ENCODE measurements at regions not wholly inside any gene's neighbourhood (a gene's known extent, or its start where the extent isn't known, plus 50 kb on each side); places are given as distances from the start of the nearest gene placed in this dataset.

DNA sequence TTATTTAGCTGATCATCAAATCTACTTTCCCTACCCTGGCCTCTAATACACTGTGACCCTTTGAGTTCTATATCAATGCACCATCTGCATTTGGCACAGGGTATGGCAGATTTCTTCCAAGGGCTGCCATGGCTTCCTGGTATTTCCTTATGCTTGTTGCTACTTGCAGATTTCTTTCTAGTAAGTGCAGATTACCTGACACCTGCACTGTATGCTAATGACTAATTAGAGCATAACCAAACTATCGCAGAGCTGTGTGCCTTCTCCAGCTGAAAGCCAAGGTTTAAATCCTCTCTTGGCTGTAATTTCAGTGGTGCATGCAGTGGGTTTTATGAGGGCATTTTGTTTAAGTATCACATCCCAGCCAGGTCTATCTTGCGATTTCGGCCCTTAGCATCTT is 293.7 kb downstream of the KIF4B start:
- H3K27me3 Mint-ChIP-seq (ENCODE audit: low read depth in 3 of 3): peaks cover 0 to 2% (median 0%) of the 10 kb centered on the region in 3 donors
- no peak for DNase-seq
- peaks cover 0 to 10% (median 2%) of the 10 kb centered on the region in 6 donors for H3K9me3 Mint-ChIP-seq
- H3K27ac Mint-ChIP-seq: no peak overlapping the region
- H3K4me1 Mint-ChIP-seq: no peaks in the 10 kb centered on the region
- no peaks in the 10 kb centered on the region for H3K36me3 Mint-ChIP-seq
- no peak overlapping the region for H3K4me3 Mint-ChIP-seq

DNA sequence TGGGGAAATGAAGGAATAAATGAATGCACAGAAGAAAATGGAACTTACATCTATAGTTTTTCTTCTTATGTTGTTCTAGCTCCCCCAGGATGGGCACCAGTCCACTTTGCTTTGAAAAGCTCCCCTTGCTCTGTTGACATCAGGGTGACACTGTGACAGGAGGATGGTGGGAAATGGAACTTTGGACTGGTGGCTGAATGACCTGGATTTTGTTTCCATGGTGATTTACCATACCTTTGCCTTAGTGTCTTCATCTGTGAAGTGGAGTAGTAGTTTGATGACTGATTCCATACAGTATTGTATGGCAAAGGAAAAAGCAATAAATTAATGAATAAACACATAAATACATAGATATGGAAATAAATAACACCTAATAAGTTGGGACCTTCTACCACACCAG is 294.7 kb downstream of the KIF4B start:
- Mint-ChIP-seq H3K4me3 (no peak overlapping the region), H3K27me3 (ENCODE audit: low read depth in 3 of 3) (peaks cover 0 to 2% (median 0%) of the 10 kb centered on the region in 3 donors), H3K27ac (no peak overlapping the region), H3K36me3 (no peaks in the 10 kb centered on the region), H3K4me1 (no peaks in the 10 kb centered on the region), H3K9me3 (peaks cover 0 to 10% (median 2%) of the 10 kb centered on the region in 6 donors)
- no peak for DNase-seq

DNA sequence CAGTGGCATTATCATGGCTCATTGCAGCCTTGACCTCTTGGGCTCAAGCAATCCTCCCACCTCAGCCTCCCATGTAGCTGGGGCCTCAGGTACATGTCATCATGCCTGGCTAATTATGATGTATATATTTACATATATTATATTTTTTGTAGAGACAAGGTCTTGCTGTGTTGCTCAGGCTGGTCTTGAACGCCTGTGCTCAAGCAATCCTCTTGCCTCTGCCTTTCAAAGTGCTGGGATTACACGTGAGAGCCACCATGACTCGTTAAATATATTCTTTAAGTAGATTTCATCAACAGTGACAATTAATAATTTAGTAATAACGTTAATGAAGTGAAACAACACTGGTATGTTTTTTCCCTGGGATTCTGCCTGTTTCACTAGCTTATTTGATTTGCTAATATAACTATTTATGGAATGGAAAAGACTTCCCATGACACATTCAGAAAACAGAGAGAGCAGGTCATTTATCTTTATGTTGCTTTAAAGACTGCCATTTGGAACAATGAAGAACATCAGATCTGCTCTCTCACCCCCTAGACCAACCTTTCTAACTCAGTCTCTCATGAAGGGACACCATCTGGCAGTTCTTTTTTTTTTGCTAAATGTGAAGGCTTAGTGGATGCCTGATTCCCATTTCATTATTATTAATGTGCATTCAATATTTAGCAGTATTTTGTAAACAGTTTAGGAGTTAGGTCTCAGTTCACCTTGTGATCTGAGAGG is 295.6 kb downstream of the KIF4B start:
- Mint-ChIP-seq H3K9me3 (peaks cover 0 to 7% (median 2%) of the 10 kb centered on the region in 6 donors), H3K4me3 (no peak overlapping the region), H3K27ac (no peak overlapping the region), H3K27me3 (ENCODE audit: low read depth in 3 of 3) (peaks cover 0 to 2% (median 0%) of the 10 kb centered on the region in 3 donors), H3K36me3 (no peaks in the 10 kb centered on the region), H3K4me1 (no peaks in the 10 kb centered on the region)
- no peak for DNase-seq

DNA sequence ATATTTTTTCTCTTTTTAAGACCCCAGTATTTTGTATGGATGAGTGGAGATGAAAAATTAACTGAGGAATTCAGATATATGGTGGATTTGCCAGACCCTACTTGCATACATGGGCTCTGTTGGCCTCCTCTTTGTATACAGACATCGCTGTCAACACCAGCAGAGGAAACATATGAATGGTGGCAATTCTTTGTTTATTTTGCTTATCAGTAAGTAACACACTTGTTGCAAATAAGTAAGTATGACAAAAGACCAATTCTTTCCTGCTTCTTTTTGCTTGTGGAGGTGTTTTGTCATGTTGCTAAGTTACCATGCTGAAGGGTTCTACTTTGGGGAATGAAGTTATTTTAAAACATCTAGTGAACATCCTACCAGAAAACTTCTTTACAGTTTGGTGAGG is 298.2 kb downstream of the KIF4B start:
- H3K27me3 Mint-ChIP-seq (ENCODE audit: low read depth in 3 of 3): peaks cover 0 to 2% (median 2%) of the 10 kb centered on the region in 3 donors

DNA sequence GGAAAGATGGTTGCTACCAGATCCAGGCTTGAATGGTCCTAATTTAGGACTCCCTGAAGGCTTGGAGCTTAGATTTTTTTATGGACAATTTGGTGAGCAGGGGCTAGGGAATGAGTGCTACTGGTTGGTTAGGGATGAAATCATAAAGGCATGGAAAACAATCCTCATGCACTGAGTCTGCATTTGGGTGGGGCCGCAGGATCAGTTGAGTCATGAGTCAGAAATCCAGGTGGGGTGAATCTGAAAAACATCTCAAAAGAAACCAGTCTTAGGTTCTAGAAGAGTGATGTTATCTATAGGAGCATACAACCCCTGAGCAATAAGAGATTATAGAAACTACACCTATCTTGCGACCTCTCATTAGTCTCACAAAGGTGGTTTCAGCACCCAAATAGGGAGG is 300.0 kb downstream of the KIF4B start:
- H3K36me3 Mint-ChIP-seq: no peaks in the 10 kb centered on the region
- peaks cover 0 to 7% (median 2%) of the 10 kb centered on the region in 6 donors for H3K9me3 Mint-ChIP-seq
- H3K27me3 Mint-ChIP-seq (ENCODE audit: low read depth in 3 of 3): peaks cover 0 to 4% (median 2%) of the 10 kb centered on the region in 3 donors
- DNase-seq: no peak
- H3K27ac Mint-ChIP-seq: no peak overlapping the region
- H3K4me3 Mint-ChIP-seq: no peak overlapping the region
- no peaks in the 10 kb centered on the region for H3K4me1 Mint-ChIP-seq

More for the DNA sequence above, 298.2 kb downstream of the KIF4B start:
- no peak overlapping the region for H3K27ac Mint-ChIP-seq
- H3K9me3 Mint-ChIP-seq: peaks cover 0 to 7% (median 2%) of the 10 kb centered on the region in 6 donors
- DNase-seq: no peak
- H3K4me1 Mint-ChIP-seq: no peaks in the 10 kb centered on the region
- H3K36me3 Mint-ChIP-seq: no peaks in the 10 kb centered on the region
- no peak overlapping the region for H3K4me3 Mint-ChIP-seq

DNA sequence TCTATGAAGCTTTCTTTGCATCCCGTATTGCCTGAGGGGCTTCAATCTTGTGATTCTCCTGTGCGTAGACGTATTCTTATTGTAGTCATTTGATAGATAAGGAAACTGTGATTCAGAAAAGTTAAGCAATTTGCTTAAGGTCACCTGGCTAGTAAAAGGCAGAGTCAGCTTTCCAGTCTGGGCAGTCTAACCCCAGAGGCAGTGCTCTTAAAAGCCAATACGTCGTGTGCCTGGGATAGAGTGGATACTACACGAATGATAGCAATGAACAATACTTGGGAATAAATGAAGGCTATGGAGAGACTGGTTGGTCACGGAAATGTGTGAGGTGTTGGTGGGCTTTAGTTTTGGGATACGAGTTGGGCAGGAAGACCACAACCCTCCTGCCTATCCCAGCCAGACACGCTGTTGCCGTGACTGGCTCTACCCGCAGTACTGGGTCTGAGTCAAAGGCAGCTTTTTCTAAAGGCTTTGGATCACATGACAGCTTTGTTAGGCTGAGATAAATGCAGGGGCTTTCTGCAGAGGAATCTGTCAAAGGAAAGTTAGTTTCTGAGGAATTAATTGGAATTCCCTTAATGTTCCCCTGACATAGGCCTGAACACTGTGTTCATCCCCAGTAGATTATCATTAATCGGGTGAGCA is 302.6 kb downstream of the KIF4B start:
- no peak overlapping the region for H3K27ac Mint-ChIP-seq
- peaks cover 0 to 6% (median 1%) of the 10 kb centered on the region in 6 donors for H3K9me3 Mint-ChIP-seq
- H3K27me3 Mint-ChIP-seq (ENCODE audit: low read depth in 3 of 3): peaks cover 2 to 4% (median 2%) of the 10 kb centered on the region in 3 donors
- H3K36me3 Mint-ChIP-seq: no peaks in the 10 kb centered on the region
- no peaks in the 10 kb centered on the region for H3K4me1 Mint-ChIP-seq
- H3K4me3 Mint-ChIP-seq: no peak overlapping the region
- no peak for DNase-seq

DNA sequence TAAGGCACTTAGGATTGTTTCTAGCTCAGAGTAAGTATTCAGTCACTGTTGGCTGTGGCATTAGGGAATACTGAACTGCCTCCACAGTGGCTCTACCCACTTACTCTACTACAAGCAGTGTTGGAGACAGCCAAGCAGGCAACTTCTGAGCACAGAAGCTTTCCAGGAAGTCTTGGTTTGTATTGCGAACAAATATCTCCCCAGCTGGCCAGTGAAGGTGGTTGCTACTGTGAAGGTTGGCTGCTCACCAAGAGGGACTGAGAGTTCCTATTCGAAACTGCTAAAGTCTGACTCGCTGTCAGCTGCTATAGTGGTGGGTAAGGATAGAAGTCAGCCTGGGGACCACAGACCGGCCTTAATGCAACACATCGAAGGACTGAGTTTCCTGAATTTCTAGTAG is 319.1 kb downstream of the KIF4B start:
- no peaks in the 10 kb centered on the region for H3K36me3 Mint-ChIP-seq
- no peaks in the 10 kb centered on the region for H3K4me1 Mint-ChIP-seq
- peaks cover 0 to 2% (median 0%) of the 10 kb centered on the region in 3 donors for H3K27me3 Mint-ChIP-seq (ENCODE audit: low read depth in 3 of 3)
- H3K27ac Mint-ChIP-seq: no peak overlapping the region
- no peak for DNase-seq
- H3K4me3 Mint-ChIP-seq: no peak overlapping the region
- peaks cover 0 to 8% (median 1%) of the 10 kb centered on the region in 6 donors for H3K9me3 Mint-ChIP-seq

DNA sequence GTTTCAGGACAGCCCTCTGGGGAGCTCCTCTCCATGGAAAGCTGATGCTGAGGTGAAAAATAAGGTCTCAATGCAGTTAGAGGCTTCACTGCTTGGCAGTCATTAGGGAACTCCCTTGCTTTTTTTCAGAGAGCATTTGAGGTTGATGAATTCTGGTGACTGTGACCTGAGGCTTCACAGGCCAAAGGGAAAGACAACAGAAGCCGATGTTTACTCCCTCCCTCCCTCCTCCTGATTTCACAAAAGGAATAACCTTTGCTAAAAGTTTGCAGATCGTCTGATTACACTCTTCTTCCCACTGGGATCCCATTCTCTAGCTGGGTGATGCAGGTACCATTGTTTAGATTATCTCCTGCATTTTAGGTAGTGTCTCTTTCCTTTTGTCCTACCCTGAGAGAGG is 329.4 kb downstream of the KIF4B start:
- H3K27ac Mint-ChIP-seq: no peak overlapping the region
- H3K4me1 Mint-ChIP-seq: no peaks in the 10 kb centered on the region
- peaks cover 0 to 4% (median under 1%) of the 10 kb centered on the region in 6 donors for H3K9me3 Mint-ChIP-seq
- peaks cover 0 to 2% (median 0%) of the 10 kb centered on the region in 3 donors for H3K27me3 Mint-ChIP-seq (ENCODE audit: low read depth in 3 of 3)
- DNase-seq: no peak
- H3K4me3 Mint-ChIP-seq: no peak overlapping the region
- no peaks in the 10 kb centered on the region for H3K36me3 Mint-ChIP-seq

DNA sequence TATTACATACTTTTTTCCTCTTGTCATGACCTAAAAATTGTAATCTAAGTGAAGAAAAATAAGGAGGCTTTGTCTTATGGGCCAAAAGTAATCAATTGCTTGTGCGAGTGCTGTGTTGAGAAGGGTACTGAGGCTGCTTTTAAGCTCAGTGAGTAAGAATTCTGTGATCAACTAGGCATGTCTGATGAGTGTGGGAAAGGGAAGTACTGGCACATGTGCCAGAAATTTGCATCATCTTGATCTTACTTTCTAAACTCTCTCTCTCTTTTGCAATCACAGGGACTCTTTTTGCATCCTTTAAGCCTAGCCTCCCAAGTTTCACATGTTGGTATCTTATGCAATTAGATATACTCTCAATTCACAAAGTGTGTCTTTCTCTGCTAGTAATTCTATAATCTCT is 329.9 kb downstream of the KIF4B start:
- Mint-ChIP-seq H3K36me3 (no peaks in the 10 kb centered on the region), H3K9me3 (peaks cover 0 to 5% (median 2%) of the 10 kb centered on the region in 6 donors), H3K27me3 (ENCODE audit: low read depth in 3 of 3) (peaks cover 0 to 2% (median 0%) of the 10 kb centered on the region in 3 donors), H3K27ac (no peak overlapping the region), H3K4me1 (no peaks in the 10 kb centered on the region), H3K4me3 (no peak overlapping the region)
- no peak for DNase-seq

DNA sequence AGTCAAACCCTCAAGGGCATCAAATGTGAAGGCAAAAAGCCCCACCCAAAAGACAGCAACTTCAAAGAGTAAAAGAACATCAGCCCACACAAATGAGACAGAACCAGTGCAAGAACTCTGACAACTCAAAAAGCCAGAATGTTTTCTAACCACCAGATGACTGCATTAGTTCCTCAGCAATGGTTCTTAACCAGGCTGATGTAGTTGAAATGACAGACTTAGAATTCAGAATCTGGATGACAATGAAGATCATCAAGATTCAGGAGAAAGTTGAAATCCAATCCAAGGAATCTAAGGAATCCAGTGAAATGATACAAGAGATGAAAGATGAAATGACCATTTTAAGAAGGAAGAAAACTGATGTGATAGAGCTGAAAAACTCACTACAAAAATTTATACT is 339.7 kb downstream of the KIF4B start:
- Mint-ChIP-seq H3K27ac (no peak overlapping the region), H3K9me3 (peaks cover 6 to 39% (median 19%) of the 10 kb centered on the region in 6 donors), H3K4me1 (no peaks in the 10 kb centered on the region), H3K36me3 (peaks cover 0 to 6% (median 0%) of the 10 kb centered on the region in 3 donors), H3K4me3 (no peak overlapping the region), H3K27me3 (ENCODE audit: low read depth in 3 of 3) (peaks cover 0 to 3% (median 0%) of the 10 kb centered on the region in 3 donors)
- no peak for DNase-seq

DNA sequence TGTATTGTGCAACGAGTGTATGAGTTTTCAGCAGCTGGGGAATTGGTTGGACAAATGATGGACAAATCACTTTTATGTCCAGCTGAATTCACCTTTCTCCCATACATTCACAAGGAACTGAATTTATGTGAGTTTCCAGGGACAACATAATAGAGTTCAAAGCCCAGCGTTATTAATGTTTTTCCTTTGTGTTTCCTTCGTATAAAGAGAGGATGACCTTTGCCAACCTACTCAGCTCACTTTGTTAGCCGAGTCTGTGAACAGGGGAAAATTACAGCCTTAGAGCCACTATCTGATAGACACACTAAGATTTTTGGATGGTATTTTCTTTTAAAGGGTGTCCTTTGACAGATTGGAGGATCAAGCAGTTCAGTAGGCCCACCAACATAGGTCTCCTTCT is 352.5 kb downstream of the KIF4B start:
- peaks cover 0 to 16% (median 0%) of the 10 kb centered on the region in 6 donors for H3K9me3 Mint-ChIP-seq
- H3K36me3 Mint-ChIP-seq: no peaks in the 10 kb centered on the region

DNA sequence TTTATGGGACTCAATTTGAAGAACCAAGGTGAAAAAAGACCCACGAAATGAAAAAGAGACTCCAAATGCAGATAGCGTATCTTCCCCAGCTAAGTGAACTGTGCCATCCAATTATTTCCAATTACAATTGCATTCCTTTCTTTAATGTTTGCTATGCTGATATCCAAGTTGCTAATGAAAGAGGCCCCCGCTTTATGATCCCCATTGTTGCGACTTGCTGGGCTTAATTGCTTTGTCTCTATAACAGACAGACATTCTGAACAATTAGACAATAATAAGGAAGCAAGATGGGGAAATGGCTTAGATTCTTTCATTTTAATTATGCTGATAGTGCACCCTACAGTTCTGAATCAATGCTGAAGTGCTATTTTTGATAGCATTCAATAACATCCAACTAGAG is 354.3 kb downstream of the KIF4B start:
- no peak for DNase-seq
- no peaks in the 10 kb centered on the region for H3K36me3 Mint-ChIP-seq
- peaks cover 0 to 4% (median 3%) of the 10 kb centered on the region in 3 donors for H3K27me3 Mint-ChIP-seq (ENCODE audit: low read depth in 3 of 3)
- H3K27ac Mint-ChIP-seq: no peak overlapping the region
- peaks cover 0 to 22% (median 0%) of the 10 kb centered on the region in 6 donors for H3K9me3 Mint-ChIP-seq
- no peaks in the 10 kb centered on the region for H3K4me1 Mint-ChIP-seq
- H3K4me3 Mint-ChIP-seq: no peak overlapping the region

More for the DNA sequence above, 352.5 kb downstream of the KIF4B start:
- Mint-ChIP-seq H3K27ac (no peak overlapping the region), H3K27me3 (ENCODE audit: low read depth in 3 of 3) (peaks cover 3 to 4% (median 4%) of the 10 kb centered on the region in 3 donors), H3K4me3 (no peak overlapping the region), H3K4me1 (no peaks in the 10 kb centered on the region)
- DNase-seq: no peak

DNA sequence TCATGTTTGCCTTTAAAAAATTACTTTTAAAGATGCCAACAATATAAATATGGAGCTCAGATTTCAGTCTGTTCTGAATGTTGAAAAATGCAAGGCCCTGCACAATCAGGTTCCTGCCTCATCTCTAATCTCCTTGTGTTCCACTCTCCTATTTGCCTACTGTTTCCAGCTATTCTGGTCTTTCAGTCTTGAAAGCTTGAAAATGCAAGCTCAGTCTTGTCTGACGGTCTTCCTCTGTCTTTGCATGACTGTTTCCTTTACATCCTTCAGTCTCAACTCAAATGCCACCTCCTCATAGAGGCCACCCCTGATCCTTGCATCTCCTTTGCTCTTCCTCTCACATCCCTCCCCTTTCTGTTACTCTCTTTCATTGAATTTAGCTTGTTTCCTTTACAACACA is 354.9 kb downstream of the KIF4B start:
- no peak overlapping the region for H3K4me3 Mint-ChIP-seq
- H3K36me3 Mint-ChIP-seq: no peaks in the 10 kb centered on the region
- H3K9me3 Mint-ChIP-seq: peaks cover 0 to 25% (median 0%) of the 10 kb centered on the region in 6 donors
- no peak for DNase-seq
- H3K27me3 Mint-ChIP-seq (ENCODE audit: low read depth in 3 of 3): peaks cover 0 to 4% (median 3%) of the 10 kb centered on the region in 3 donors
- H3K4me1 Mint-ChIP-seq: no peaks in the 10 kb centered on the region
- H3K27ac Mint-ChIP-seq: no peak overlapping the region

DNA sequence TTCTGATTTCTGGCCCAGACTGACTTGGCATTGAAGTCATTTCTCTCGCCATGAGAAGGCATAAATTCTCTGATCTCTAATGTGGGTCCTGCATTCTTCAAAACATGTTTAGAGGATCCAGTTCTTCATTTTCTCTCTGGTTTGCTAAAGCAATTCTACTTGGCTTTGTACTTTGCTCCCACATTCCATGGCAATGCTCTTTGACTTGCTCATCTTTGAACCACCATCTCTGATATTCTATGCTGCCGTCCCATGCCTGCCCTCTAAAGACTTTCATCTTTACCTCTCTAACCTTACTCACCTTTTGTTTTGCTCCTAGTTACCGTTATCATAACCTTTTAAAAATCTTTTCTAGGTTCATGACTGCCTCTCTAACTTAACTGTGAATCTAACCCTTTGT is 366.9 kb downstream of the KIF4B start:
- no peak overlapping the region for H3K27ac Mint-ChIP-seq

More for the DNA sequence above, 366.9 kb downstream of the KIF4B start:
- Mint-ChIP-seq H3K4me1 (no peaks in the 10 kb centered on the region), H3K36me3 (no peaks in the 10 kb centered on the region), H3K4me3 (no peak overlapping the region), H3K27me3 (ENCODE audit: low read depth in 3 of 3) (peaks cover 0 to 3% (median under 1%) of the 10 kb centered on the region in 3 donors), H3K9me3 (peaks cover 0 to 8% (median 0%) of the 10 kb centered on the region in 6 donors)
- no peak for DNase-seq
